Subcutaneous abdominal adipose tissue (tissue), 5 donors: ENCODE measurements at regions not wholly inside any gene's neighbourhood (a gene's known extent, or its start where the extent isn't known, plus 50 kb on each side); places are given as distances from the start of the nearest gene placed in this dataset.
"Not testable (repeated sequence)": the region's sequence is repeated elsewhere in the genome, so short reads cannot be mapped to it uniquely, and the experiment has no call there.

ENCODE experiments used
- H3K27ac ChIP-seq: one replicate; pipeline ENCODE4 v1.7.0; 2013; ENCODE audit warnings: low read depth, mild to moderate bottlenecking, inconsistent platforms, low read length, moderate library complexity
- H3K27me3 ChIP-seq, 5 donors: one replicate each; pipeline ENCODE4 v1.7.0; 2013; ENCODE audit warnings: low read length in 5 of 5, inconsistent platforms in 1 of 5; ENCODE audit not compliant: control insufficient read depth in 5 of 5, insufficient read depth in 4 of 5
- H3K36me3 ChIP-seq, 5 donors: one replicate each; pipeline ENCODE4 v1.7.0; 2013; ENCODE audit warnings: low read length in 5 of 5; ENCODE audit not compliant: control insufficient read depth in 5 of 5, insufficient read depth in 5 of 5
- H3K4me1 ChIP-seq, 5 donors: one replicate each; pipeline ENCODE4 v1.7.0; 2013; ENCODE audit warnings: low read length in 5 of 5, mild to moderate bottlenecking in 3 of 5, moderate library complexity in 1 of 5; ENCODE audit not compliant: control insufficient read depth in 5 of 5, insufficient read depth in 5 of 5
- H3K4me3 ChIP-seq, 5 donors: one replicate each; pipeline ENCODE4 v1.7.0; 2013; ENCODE audit warnings: low read length in 5 of 5, low read depth in 1 of 5
- H3K9ac ChIP-seq, 5 donors: one replicate each; pipeline ENCODE4 v1.7.0; 2013; ENCODE audit warnings: low read length in 5 of 5, mild to moderate bottlenecking in 4 of 5, moderate library complexity in 3 of 5
- H3K9me3 ChIP-seq, 5 donors: one replicate each; pipeline ENCODE4 v1.7.0; 2013; ENCODE audit warnings: low read length in 5 of 5; ENCODE audit not compliant: control insufficient read depth in 5 of 5
- donor health status: healthy.
- donor health status: healthy.
- donor health status: healthy.
- donor health status: healthy.
- donor health status: healthy.

DNA sequence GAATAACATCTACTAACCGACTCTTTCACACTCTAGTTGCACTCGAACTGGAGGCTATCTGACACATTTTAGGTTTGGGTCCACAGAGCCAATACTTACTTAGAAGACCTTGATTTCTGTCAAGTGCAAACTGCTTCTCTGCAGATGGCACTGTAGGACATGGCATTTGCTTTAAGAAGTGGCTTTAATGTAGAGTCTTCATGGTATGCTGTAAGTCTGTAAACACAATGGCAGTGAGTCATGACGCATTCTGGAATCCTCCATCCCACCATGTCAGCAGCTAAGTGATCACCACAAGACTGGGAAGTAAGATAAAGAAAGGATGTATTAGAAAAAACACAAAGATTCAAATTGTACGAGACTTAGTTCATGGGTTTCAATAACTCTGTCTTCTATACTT lies 377.0 kb upstream of the NOX3 start:
- Histone ChIP-seq H3K9ac (no peak overlapping the region), H3K9me3 (no peaks in the 10 kb centered on the region), H3K36me3 (no peaks in the 10 kb centered on the region), H3K4me3 (no peak overlapping the region), H3K27me3 (no peaks in the 10 kb centered on the region), H3K27ac (no peak overlapping the region), H3K4me1 (no peaks in the 10 kb centered on the region)

DNA sequence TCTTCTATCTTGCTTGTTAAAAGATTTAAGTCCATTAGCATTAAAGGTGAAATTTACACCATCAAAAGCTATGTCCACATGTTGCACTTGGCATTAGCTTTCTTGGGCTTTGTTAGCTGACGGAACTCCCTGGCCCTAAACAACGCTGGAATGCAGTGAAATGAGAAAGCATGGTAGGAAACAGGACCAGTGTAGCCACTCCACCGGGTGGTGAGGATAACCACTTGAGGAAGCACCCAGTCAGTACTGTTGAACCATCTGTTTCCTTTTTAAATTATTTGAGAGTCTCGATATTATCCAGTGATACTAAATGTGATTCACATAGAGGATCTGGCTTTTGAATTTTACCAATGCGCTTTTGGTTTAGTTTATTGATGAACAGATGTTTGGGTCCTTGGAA lies 374.9 kb upstream of the NOX3 start:
- H3K4me3 ChIP-seq = no peak overlapping the region
- H3K9ac ChIP-seq = no peak overlapping the region
- no peaks in the 10 kb centered on the region for H3K36me3 ChIP-seq
- H3K4me1 ChIP-seq = no peaks in the 10 kb centered on the region
- no peaks in the 10 kb centered on the region for H3K9me3 ChIP-seq
- no peaks in the 10 kb centered on the region for H3K27me3 ChIP-seq
- H3K27ac ChIP-seq = no peak overlapping the region

DNA sequence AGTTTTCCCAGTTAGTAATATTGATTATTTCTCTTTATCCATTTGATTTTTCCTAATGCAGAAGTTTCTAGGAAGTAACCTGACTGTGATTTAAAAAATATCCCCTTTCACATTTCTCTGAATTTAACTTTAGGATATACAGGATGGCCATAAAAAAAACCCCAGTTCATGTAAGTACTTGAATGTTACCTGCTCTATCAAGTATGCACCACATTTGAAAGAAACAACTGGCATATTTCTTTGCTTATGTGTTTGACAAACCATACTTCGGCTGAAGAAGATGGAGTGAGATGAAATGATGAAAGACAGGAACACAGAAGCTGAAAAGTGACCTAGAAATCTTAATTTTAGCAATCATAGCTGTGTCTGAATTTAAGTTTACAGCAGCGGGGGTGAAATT lies 374.0 kb upstream of the NOX3 start:
- Histone ChIP-seq H3K27ac (no peak overlapping the region), H3K4me1 (no peaks in the 10 kb centered on the region), H3K4me3 (no peak overlapping the region), H3K9me3 (no peaks in the 10 kb centered on the region), H3K9ac (no peak overlapping the region), H3K27me3 (no peaks in the 10 kb centered on the region), H3K36me3 (no peaks in the 10 kb centered on the region)

- no peaks in the 10 kb centered on the region for H3K9me3 ChIP-seq
- H3K9ac ChIP-seq = no peak overlapping the region
- H3K27ac ChIP-seq = no peak overlapping the region
- no peaks in the 10 kb centered on the region for H3K36me3 ChIP-seq
- no peaks in the 10 kb centered on the region for H3K4me1 ChIP-seq
- no peak overlapping the region for H3K4me3 ChIP-seq
- H3K27me3 ChIP-seq = no peaks in the 10 kb centered on the region
These were observed 373.4 kb upstream of the NOX3 start for GRCh38 chr6:155828989-155829388.

- Histone ChIP-seq H3K27ac (no peak overlapping the region), H3K36me3 (no peaks in the 10 kb centered on the region), H3K9me3 (peaks cover 0 to 3% (median 0%) of the 10 kb centered on the region in 5 donors), H3K4me1 (no peaks in the 10 kb centered on the region), H3K4me3 (no peak overlapping the region), H3K9ac (no peak overlapping the region), H3K27me3 (no peaks in the 10 kb centered on the region)
These were observed 363.1 kb upstream of the NOX3 start for GRCh38 chr6:155818698-155819097.

DNA sequence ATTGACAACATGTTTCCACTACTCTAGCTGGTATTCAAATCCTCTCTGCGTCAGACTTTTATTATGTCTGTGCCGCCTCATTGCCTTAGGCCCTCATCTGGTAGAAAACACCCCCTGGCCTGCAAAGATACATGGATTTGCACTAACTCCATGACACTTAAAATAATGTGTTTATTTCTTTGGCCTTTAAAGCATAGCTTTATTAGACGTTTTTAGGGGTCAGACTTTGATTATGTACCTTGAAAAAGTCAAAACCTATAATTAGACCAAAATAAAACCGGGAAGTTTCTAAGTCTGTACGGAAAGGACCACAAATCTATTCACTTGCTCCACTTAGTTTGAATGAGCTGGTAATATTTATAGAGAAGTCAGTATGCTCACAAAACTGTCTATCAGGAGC lies 357.9 kb upstream of the NOX3 start:
- no peaks in the 10 kb centered on the region for H3K27me3 ChIP-seq
- H3K4me3 ChIP-seq = no peak overlapping the region
- no peak overlapping the region for H3K9ac ChIP-seq
- no peaks in the 10 kb centered on the region for H3K36me3 ChIP-seq
- no peak overlapping the region for H3K27ac ChIP-seq
- H3K9me3 ChIP-seq = no peaks in the 10 kb centered on the region
- no peaks in the 10 kb centered on the region for H3K4me1 ChIP-seq

- Histone ChIP-seq H3K4me1 (no peaks in the 10 kb centered on the region), H3K36me3 (no peaks in the 10 kb centered on the region), H3K9me3 (no peaks in the 10 kb centered on the region), H3K9ac (no peak overlapping the region), H3K27ac (no peak overlapping the region), H3K27me3 (no peaks in the 10 kb centered on the region), H3K4me3 (no peak overlapping the region)
These were observed 351.6 kb upstream of the NOX3 start for GRCh38 chr6:155807243-155807642.

DNA sequence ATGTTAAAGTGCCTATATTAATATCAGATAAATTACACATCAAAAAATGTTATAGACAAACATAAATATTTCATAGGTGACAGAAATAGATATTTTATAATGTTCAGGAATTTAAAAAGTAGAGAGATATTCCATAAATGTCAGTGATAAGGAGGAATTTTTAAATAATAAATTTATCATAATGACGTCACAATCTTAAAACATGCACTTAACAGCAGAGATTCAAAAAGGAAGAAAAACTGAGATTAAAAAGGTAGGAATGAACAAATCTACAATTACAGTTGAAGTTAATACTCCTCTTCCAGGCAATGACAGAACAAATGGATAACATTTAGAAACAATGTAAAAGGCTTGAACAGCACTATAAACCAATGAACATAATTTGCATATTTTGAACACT lies 345.4 kb upstream of the NOX3 start:
- Histone ChIP-seq H3K27ac (no peak overlapping the region), H3K4me3 (no peak overlapping the region), H3K9me3 (peaks cover 0 to 7% (median 0%) of the 10 kb centered on the region in 5 donors), H3K36me3 (no peaks in the 10 kb centered on the region), H3K4me1 (no peaks in the 10 kb centered on the region), H3K9ac (no peak overlapping the region), H3K27me3 (no peaks in the 10 kb centered on the region)

DNA sequence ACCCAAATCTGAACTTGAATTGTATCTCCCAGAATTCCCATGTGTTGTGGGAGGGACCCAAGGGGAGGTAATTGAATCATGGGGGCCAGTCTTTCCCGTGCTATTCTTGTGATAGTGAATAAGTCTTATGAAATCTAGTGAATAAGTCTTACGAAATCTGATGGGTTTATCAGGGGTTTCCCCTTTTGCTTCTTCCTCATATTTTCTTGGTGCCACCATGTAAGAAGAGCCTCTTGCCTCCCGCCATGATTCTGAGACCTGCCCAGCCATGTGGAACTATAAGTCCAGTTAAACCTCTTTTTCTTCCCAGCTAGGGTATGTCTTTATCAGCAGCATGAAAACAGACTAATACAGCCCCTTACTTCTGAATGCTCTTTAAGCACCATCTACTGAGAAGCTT lies 343.2 kb upstream of the NOX3 start:
- not testable (repeated sequence) for H3K4me1 ChIP-seq, H3K4me3 ChIP-seq, H3K27me3 ChIP-seq, H3K36me3 ChIP-seq, H3K9ac ChIP-seq, H3K27ac ChIP-seq
- H3K9me3 ChIP-seq = peaks cover 0 to 13% (median 3%) of the 10 kb centered on the region in 5 donors

DNA sequence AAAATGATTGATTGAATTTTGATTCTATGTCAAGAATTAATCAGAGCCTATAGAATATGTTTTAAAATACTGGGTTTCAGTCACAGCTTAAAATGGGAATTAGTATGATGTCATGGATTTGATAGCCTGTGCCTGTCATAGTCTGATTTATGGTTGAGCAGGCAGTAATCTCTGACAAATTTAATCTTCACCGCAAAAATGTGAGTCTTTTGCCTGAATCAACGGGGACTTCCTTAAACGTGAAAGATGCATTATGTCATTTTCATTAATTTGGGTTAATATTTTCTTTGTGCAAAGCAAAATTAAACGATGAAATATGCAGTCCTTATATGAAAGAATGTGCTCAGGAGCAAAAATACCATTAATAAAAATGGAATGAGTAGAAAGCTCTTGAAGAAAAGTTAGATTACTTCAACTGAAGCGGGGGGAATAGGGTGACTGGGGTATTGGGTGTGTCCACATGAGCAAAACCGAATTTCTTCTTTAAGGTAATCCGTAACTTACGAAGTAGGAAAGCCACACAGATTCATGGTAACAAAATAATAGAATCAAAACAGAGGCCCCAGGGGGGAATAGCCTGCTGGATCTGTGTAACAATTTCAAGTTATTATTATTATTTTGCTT lies 339.6 kb upstream of the NOX3 start:
- no peaks in the 10 kb centered on the region for H3K4me1 ChIP-seq
- no peak overlapping the region for H3K9ac ChIP-seq
- H3K9me3 ChIP-seq = peaks cover 0 to 10% (median 3%) of the 10 kb centered on the region in 5 donors
- H3K27me3 ChIP-seq = no peaks in the 10 kb centered on the region
- H3K4me3 ChIP-seq = no peak overlapping the region
- H3K36me3 ChIP-seq = no peaks in the 10 kb centered on the region
- no peak overlapping the region for H3K27ac ChIP-seq

- no peak overlapping the region for H3K4me3 ChIP-seq
- no peaks in the 10 kb centered on the region for H3K4me1 ChIP-seq
- no peak overlapping the region for H3K9ac ChIP-seq
- H3K27ac ChIP-seq = no peak overlapping the region
- H3K36me3 ChIP-seq = no peaks in the 10 kb centered on the region
- H3K9me3 ChIP-seq = peaks cover 0 to 10% (median 3%) of the 10 kb centered on the region in 5 donors
- H3K27me3 ChIP-seq = no peaks in the 10 kb centered on the region
These were observed 336.3 kb upstream of the NOX3 start for GRCh38 chr6:155791891-155792290.
